Esophagus muscularis mucosa (tissue), 4 donors: ENCODE measurements at regions not wholly inside any gene's neighbourhood (a gene's known extent, or its start where the extent isn't known, plus 50 kb on each side); places are given as distances from the start of the nearest gene placed in this dataset.

ENCODE experiments used
- DNase-seq: peaks from one replicate; pipeline ENCODE4 v3.0.0-alpha.2; 2017; ENCODE audit errors: extremely low spot score
- H3K27ac ChIP-seq, 4 donors: fragments of 200-600 bp; sonication (generic); replicated peaks in 1 of 4; 1 replicate in 3 of 4; 2 replicates in 1 of 4; pipeline ENCODE4 v1.5.1; 2016 to 2019; ENCODE audit warnings: mild to moderate bottlenecking in 1 of 4
- H3K27me3 ChIP-seq, 4 donors: fragments of 200-600 bp; sonication (generic); one replicate each; pipeline versions ENCODE4 v1.5.1 to v1.6.0; 2016 to 2019
- H3K36me3 ChIP-seq, 4 donors: fragments of 200-600 bp; sonication (generic); one replicate each; pipeline ENCODE4 v1.5.1; 2016 to 2019
- H3K4me1 ChIP-seq, 4 donors: fragments of 200-600 bp; sonication (generic); one replicate each; pipeline ENCODE4 v1.5.1; 2016 to 2019
- H3K4me3 ChIP-seq, 4 donors: fragments of 200-600 bp; sonication (generic); 1 replicate in 2 of 4; 2 replicates in 2 of 4; pipeline ENCODE4 v1.5.1; 2016 to 2019; ENCODE audit warnings: mild to moderate bottlenecking in 4 of 4, moderate library complexity in 1 of 4
- H3K9me3 ChIP-seq, 4 donors: fragments of 200-600 bp; sonication (generic); 1 replicate in 3 of 4; 2 replicates in 1 of 4; pipeline ENCODE4 v1.5.1; 2016 to 2019
- CTCF ChIP-seq, 3 experiments: fragments of 200-600 bp in 2 of 3; fragments of 450-650 bp in 1 of 3; sonication (generic) in 2 of 3; IDR thresholded peaks; one replicate each; pipeline ENCODE4 v1.5.1; 2017 to 2019; ENCODE audit warnings: antibody characterized with exemption in 3 of 3, mild to moderate bottlenecking in 2 of 3, moderate library complexity in 1 of 3
- EP300 ChIP-seq: sonication (generic); formaldehyde crosslinking; IDR thresholded peaks from one replicate; pipeline ENCODE4 v1.6.1; 2017; ENCODE audit warnings: antibody characterized with exemption
- POLR2A ChIP-seq: fragments of 450-650 bp; IDR thresholded peaks from one replicate; pipeline ENCODE4 v1.6.1; 2017; ENCODE audit warnings: antibody characterized with exemption, moderate library complexity, mild to moderate bottlenecking, low read depth
- POLR2AphosphoS5 ChIP-seq, 2 donors: sonication (generic); formaldehyde crosslinking; IDR thresholded peaks; one replicate each; pipeline ENCODE4 v1.6.1; 2017; ENCODE audit warnings: antibody characterized with exemption in 2 of 2
- whole genome bisulfite sequencing: methylation state at CpG from one replicate; pipeline ENCODE4 v1.1.5; 2018; 5-methylcytosine and 5-hydroxymethylcytosine counted together
- intact Hi-C: fragments of 100-400 bp; cut with DNase I; formaldehyde crosslinking; loops from one replicate; pipeline ENCODE4 v1.15.1; 2023

- H3K36me3 ChIP-seq: no peaks in the 10 kb centered on the region
- H3K27me3 ChIP-seq: no peaks in the 10 kb centered on the region
- TF ChIP-seq POLR2AphosphoS5 (IDR thresholded peaks at IDR 0.05) (no peak), CTCF (IDR thresholded peaks at IDR 0.05) (no peak), EP300 (no peak), POLR2A (no peak)
- H3K4me3 ChIP-seq: no peak overlapping the region
- DNase-seq: no peak
- 79% methylated on average over 3 of the region's 3 CpGs for WGBS
- peaks cover 0 to 21% (median 15%) of the 10 kb centered on the region in 4 donors for H3K4me1 ChIP-seq
- intact Hi-C loops: loop anchor here (10.0 kb wide), 1 partner anchor 168 kb away; no protein-coding TSS in a partner anchor
- no peak overlapping the region for H3K27ac ChIP-seq
- H3K9me3 ChIP-seq: no peaks in the 10 kb centered on the region
These were observed 272.2 kb downstream of the BRINP2 start for GRCh38 chr1:177443003-177443402.

GRCh38 chr1:177442584-177442983 is 271.8 kb downstream of the BRINP2 start:
- intact Hi-C loops: loop anchor here (10.0 kb wide), 1 partner anchor 168 kb away; no protein-coding TSS in a partner anchor
- 56% methylated on average over 6 of the region's 6 CpGs for WGBS

GRCh38 chr1:177441281-177441680 is 270.5 kb downstream of the BRINP2 start:
- Histone ChIP-seq H3K27ac (no peak overlapping the region), H3K36me3 (no peaks in the 10 kb centered on the region), H3K4me3 (no peak overlapping the region), H3K4me1 (peaks cover 0 to 17% (median 11%) of the 10 kb centered on the region in 4 donors), H3K9me3 (no peaks in the 10 kb centered on the region), H3K27me3 (no peaks in the 10 kb centered on the region)
- no peak for TF ChIP-seq CTCF (IDR thresholded peaks at IDR 0.05)
- no peak for TF ChIP-seq POLR2AphosphoS5 (IDR thresholded peaks at IDR 0.05)
- no peak for TF ChIP-seq POLR2A
- TF ChIP-seq EP300: no peak
- intact Hi-C loops: loop anchor here (10.0 kb wide), 1 partner anchor 166 kb away; no protein-coding TSS in a partner anchor
- no peak for DNase-seq
- WGBS: 88% methylated on average over 1 of the region's 1 CpG

More at GRCh38 chr1:177442584-177442983, 271.8 kb downstream of the BRINP2 start:
- Histone ChIP-seq H3K27ac (no peak overlapping the region), H3K36me3 (no peaks in the 10 kb centered on the region), H3K4me1 (peaks cover 0 to 21% (median 15%) of the 10 kb centered on the region in 4 donors), H3K9me3 (no peaks in the 10 kb centered on the region), H3K4me3 (no peak overlapping the region), H3K27me3 (no peaks in the 10 kb centered on the region)
- DNase-seq: no peak
- TF ChIP-seq POLR2AphosphoS5 (IDR thresholded peaks at IDR 0.05) (no peak), POLR2A (no peak)

- H3K4me3 ChIP-seq: no peak overlapping the region
- peaks cover 0 to 13% (median 7%) of the 10 kb centered on the region in 4 donors for H3K4me1 ChIP-seq
- WGBS: 69% methylated on average over 4 of the region's 4 CpGs
- no peaks in the 10 kb centered on the region for H3K36me3 ChIP-seq
- no peaks in the 10 kb centered on the region for H3K9me3 ChIP-seq
- H3K27me3 ChIP-seq: no peaks in the 10 kb centered on the region
- H3K27ac ChIP-seq: no peak overlapping the region
- no peak for TF ChIP-seq POLR2AphosphoS5 (IDR thresholded peaks at IDR 0.05)
- TF ChIP-seq EP300: no peak
- TF ChIP-seq POLR2A: no peak
- TF ChIP-seq CTCF (IDR thresholded peaks at IDR 0.05): no peak
- no peak for DNase-seq
- intact Hi-C loops: loop anchor here (10.0 kb wide), 1 partner anchor 166 kb away; no protein-coding TSS in a partner anchor
These were observed 270.1 kb downstream of the BRINP2 start for GRCh38 chr1:177440821-177441220.

- Histone ChIP-seq H3K27ac (no peak overlapping the region), H3K4me3 (no peak overlapping the region), H3K9me3 (no peaks in the 10 kb centered on the region), H3K36me3 (no peaks in the 10 kb centered on the region), H3K4me1 (no peaks in the 10 kb centered on the region), H3K27me3 (no peaks in the 10 kb centered on the region)
- DNase-seq: no peak
- intact Hi-C loops: no loop called here
- no peak for TF ChIP-seq CTCF (IDR thresholded peaks at IDR 0.05)
- no peak for TF ChIP-seq POLR2AphosphoS5 (IDR thresholded peaks at IDR 0.05)
- TF ChIP-seq POLR2A: no peak
- no peak for TF ChIP-seq EP300
These were observed 268.5 kb downstream of the BRINP2 start for GRCh38 chr1:177439301-177439700.
